SK-N-SH (cell line): ENCODE measurements at regions not wholly inside any gene's neighbourhood (a gene's known extent, or its start where the extent isn't known, plus 50 kb on each side); places are given as distances from the start of the nearest gene placed in this dataset.

Source experiments
- GABPA ChIP-seq: IDR thresholded peaks from 2 replicates; pipeline ENCODE4 v1.4.0; 2012; ENCODE audit warnings: low read depth, mild to moderate bottlenecking
- MEF2A ChIP-seq: IDR thresholded peaks from 2 replicates; pipeline ENCODE4 v1.4.0; 2012; ENCODE audit warnings: low read depth, borderline replicate concordance
- YY1 ChIP-seq: IDR thresholded peaks from 2 replicates; pipeline ENCODE4 v1.4.0; 2012; ENCODE audit warnings: low read depth, mild to moderate bottlenecking
- TF ChIP-seq, protein P1 (sequence below): fragments of 200-600 bp; sonication (generic); IDR thresholded peaks from 2 replicates; pipeline ENCODE4 v1.6.1; 2017; ENCODE audit warnings: antibody characterized with exemption, mild to moderate bottlenecking, moderate library complexity
- TF ChIP-seq, protein P2 (sequence below): IDR thresholded peaks from 2 replicates; pipeline ENCODE4 v1.6.1; 2012; ENCODE audit warnings: mild to moderate bottlenecking, low read depth, low read length, moderate library complexity

GRCh38 chr10:131724891-131725580 is 175.8 kb upstream of the PPP2R2D start:
- TF ChIP-seq, protein P1, sequence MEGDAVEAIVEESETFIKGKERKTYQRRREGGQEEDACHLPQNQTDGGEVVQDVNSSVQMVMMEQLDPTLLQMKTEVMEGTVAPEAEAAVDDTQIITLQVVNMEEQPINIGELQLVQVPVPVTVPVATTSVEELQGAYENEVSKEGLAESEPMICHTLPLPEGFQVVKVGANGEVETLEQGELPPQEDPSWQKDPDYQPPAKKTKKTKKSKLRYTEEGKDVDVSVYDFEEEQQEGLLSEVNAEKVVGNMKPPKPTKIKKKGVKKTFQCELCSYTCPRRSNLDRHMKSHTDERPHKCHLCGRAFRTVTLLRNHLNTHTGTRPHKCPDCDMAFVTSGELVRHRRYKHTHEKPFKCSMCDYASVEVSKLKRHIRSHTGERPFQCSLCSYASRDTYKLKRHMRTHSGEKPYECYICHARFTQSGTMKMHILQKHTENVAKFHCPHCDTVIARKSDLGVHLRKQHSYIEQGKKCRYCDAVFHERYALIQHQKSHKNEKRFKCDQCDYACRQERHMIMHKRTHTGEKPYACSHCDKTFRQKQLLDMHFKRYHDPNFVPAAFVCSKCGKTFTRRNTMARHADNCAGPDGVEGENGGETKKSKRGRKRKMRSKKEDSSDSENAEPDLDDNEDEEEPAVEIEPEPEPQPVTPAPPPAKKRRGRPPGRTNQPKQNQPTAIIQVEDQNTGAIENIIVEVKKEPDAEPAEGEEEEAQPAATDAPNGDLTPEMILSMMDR: no peak
- TF ChIP-seq GABPA (no peak), YY1 (no peak), MEF2A (no peak)
- TF ChIP-seq, protein P2, sequence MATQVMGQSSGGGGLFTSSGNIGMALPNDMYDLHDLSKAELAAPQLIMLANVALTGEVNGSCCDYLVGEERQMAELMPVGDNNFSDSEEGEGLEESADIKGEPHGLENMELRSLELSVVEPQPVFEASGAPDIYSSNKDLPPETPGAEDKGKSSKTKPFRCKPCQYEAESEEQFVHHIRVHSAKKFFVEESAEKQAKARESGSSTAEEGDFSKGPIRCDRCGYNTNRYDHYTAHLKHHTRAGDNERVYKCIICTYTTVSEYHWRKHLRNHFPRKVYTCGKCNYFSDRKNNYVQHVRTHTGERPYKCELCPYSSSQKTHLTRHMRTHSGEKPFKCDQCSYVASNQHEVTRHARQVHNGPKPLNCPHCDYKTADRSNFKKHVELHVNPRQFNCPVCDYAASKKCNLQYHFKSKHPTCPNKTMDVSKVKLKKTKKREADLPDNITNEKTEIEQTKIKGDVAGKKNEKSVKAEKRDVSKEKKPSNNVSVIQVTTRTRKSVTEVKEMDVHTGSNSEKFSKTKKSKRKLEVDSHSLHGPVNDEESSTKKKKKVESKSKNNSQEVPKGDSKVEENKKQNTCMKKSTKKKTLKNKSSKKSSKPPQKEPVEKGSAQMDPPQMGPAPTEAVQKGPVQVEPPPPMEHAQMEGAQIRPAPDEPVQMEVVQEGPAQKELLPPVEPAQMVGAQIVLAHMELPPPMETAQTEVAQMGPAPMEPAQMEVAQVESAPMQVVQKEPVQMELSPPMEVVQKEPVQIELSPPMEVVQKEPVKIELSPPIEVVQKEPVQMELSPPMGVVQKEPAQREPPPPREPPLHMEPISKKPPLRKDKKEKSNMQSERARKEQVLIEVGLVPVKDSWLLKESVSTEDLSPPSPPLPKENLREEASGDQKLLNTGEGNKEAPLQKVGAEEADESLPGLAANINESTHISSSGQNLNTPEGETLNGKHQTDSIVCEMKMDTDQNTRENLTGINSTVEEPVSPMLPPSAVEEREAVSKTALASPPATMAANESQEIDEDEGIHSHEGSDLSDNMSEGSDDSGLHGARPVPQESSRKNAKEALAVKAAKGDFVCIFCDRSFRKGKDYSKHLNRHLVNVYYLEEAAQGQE: no peak
